Esophagus muscularis mucosa (tissue), 4 donors: ENCODE measurements at regions not wholly inside any gene's neighbourhood (a gene's known extent, or its start where the extent isn't known, plus 50 kb on each side); places are given as distances from the start of the nearest gene placed in this dataset.

Experiments
- DNase-seq: peaks from one replicate; pipeline ENCODE4 v3.0.0-alpha.2; 2017; ENCODE audit errors: extremely low spot score
- H3K27ac ChIP-seq, 4 donors: fragments of 200-600 bp; sonication (generic); replicated peaks in 1 of 4; 1 replicate in 3 of 4; 2 replicates in 1 of 4; pipeline ENCODE4 v1.5.1; 2016 to 2019; ENCODE audit warnings: mild to moderate bottlenecking in 1 of 4
- H3K27me3 ChIP-seq, 4 donors: fragments of 200-600 bp; sonication (generic); one replicate each; pipeline versions ENCODE4 v1.5.1 to v1.6.0; 2016 to 2019
- H3K36me3 ChIP-seq, 4 donors: fragments of 200-600 bp; sonication (generic); one replicate each; pipeline ENCODE4 v1.5.1; 2016 to 2019
- H3K4me1 ChIP-seq, 4 donors: fragments of 200-600 bp; sonication (generic); one replicate each; pipeline ENCODE4 v1.5.1; 2016 to 2019
- H3K4me3 ChIP-seq, 4 donors: fragments of 200-600 bp; sonication (generic); 1 replicate in 2 of 4; 2 replicates in 2 of 4; pipeline ENCODE4 v1.5.1; 2016 to 2019; ENCODE audit warnings: mild to moderate bottlenecking in 4 of 4, moderate library complexity in 1 of 4
- H3K9me3 ChIP-seq, 4 donors: fragments of 200-600 bp; sonication (generic); 1 replicate in 3 of 4; 2 replicates in 1 of 4; pipeline ENCODE4 v1.5.1; 2016 to 2019
- CTCF ChIP-seq, 3 experiments: fragments of 200-600 bp in 2 of 3; fragments of 450-650 bp in 1 of 3; sonication (generic) in 2 of 3; IDR thresholded peaks; one replicate each; pipeline ENCODE4 v1.5.1; 2017 to 2019; ENCODE audit warnings: antibody characterized with exemption in 3 of 3, mild to moderate bottlenecking in 2 of 3, moderate library complexity in 1 of 3
- EP300 ChIP-seq: sonication (generic); formaldehyde crosslinking; IDR thresholded peaks from one replicate; pipeline ENCODE4 v1.6.1; 2017; ENCODE audit warnings: antibody characterized with exemption
- POLR2A ChIP-seq: fragments of 450-650 bp; IDR thresholded peaks from one replicate; pipeline ENCODE4 v1.6.1; 2017; ENCODE audit warnings: antibody characterized with exemption, moderate library complexity, mild to moderate bottlenecking, low read depth
- POLR2AphosphoS5 ChIP-seq, 2 donors: sonication (generic); formaldehyde crosslinking; IDR thresholded peaks; one replicate each; pipeline ENCODE4 v1.6.1; 2017; ENCODE audit warnings: antibody characterized with exemption in 2 of 2
- WGBS: methylation state at CpG from one replicate; pipeline ENCODE4 v1.1.5; 2018; 5-methylcytosine and 5-hydroxymethylcytosine counted together
- intact Hi-C: fragments of 100-400 bp; cut with DNase I; formaldehyde crosslinking; loops from one replicate; pipeline ENCODE4 v1.15.1; 2023

- TF ChIP-seq POLR2A (no peak), CTCF (IDR thresholded peaks at IDR 0.05) (no peak), EP300 (no peak), POLR2AphosphoS5 (IDR thresholded peaks at IDR 0.05) (no peak)
- no peak for DNase-seq
- H3K9me3 ChIP-seq, result no peaks in the 10 kb centered on the region
- 36% methylated on average over 1 of the region's 1 CpG for WGBS
- no peak overlapping the region for H3K27ac ChIP-seq
- intact Hi-C loops, result no loop called here
- no peaks in the 10 kb centered on the region for H3K4me1 ChIP-seq
- H3K36me3 ChIP-seq, result no peaks in the 10 kb centered on the region
- H3K27me3 ChIP-seq, result no peaks in the 10 kb centered on the region
- H3K4me3 ChIP-seq, result no peak overlapping the region
Measured at GRCh38 chr6:78489874-78490273, 377.5 kb upstream of the IRAK1BP1 start.

DNA sequence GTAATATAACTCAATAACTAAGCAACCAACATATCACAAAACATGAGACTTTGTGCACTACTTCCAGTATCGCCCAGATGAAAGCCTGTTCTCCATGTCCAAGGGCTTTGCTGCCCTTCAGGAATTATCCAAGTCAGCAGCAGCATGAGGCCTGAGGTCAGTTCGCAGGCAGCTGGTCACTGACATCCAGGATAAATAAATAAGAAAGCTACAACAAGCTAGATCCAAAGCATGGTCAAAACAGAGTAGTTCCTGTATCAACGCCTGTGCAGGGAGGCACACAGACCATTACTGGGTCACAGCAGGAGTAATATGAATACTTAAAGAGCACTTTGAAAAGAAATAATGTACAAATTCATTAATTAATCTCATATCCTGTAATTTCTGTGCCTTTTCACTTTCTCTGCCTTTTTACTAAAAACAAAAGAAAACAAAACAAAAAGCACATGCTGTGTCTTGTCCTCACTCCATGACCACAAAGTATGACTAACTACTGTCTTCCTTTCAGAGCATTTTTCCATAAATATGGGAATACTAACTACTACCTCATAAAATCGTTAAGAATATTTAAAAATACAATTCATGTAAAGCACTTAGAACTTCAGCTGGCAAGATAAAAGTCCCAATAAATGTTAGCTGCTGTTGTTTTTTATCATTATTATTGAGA, 374.9 kb upstream of the IRAK1BP1 start:
- Histone ChIP-seq H3K9me3 (no peaks in the 10 kb centered on the region), H3K4me3 (no peak overlapping the region), H3K27me3 (no peaks in the 10 kb centered on the region), H3K36me3 (no peaks in the 10 kb centered on the region), H3K27ac (no peak overlapping the region), H3K4me1 (no peaks in the 10 kb centered on the region)
- 39% methylated on average over 4 of the region's 4 CpGs for WGBS
- no peak for DNase-seq
- no peak for TF ChIP-seq POLR2AphosphoS5 (IDR thresholded peaks at IDR 0.05)
- no peak for TF ChIP-seq CTCF (IDR thresholded peaks at IDR 0.05)
- TF ChIP-seq POLR2A, result no peak
- TF ChIP-seq EP300, result no peak
- intact Hi-C loops, result no loop called here

GRCh38 chr6:78500299-78501089, 366.9 kb upstream of the IRAK1BP1 start:
- Histone ChIP-seq H3K27ac (no peak overlapping the region), H3K36me3 (no peaks in the 10 kb centered on the region), H3K4me3 (no peak overlapping the region), H3K9me3 (no peaks in the 10 kb centered on the region), H3K27me3 (no peaks in the 10 kb centered on the region), H3K4me1 (no peaks in the 10 kb centered on the region)
- intact Hi-C loops, result no loop called here
- no peak for DNase-seq
- TF ChIP-seq CTCF (IDR thresholded peaks at IDR 0.05) (no peak), POLR2A (no peak), POLR2AphosphoS5 (IDR thresholded peaks at IDR 0.05) (no peak), EP300 (no peak)
- 72% methylated on average over 3 of the region's 3 CpGs for whole genome bisulfite sequencing

DNA sequence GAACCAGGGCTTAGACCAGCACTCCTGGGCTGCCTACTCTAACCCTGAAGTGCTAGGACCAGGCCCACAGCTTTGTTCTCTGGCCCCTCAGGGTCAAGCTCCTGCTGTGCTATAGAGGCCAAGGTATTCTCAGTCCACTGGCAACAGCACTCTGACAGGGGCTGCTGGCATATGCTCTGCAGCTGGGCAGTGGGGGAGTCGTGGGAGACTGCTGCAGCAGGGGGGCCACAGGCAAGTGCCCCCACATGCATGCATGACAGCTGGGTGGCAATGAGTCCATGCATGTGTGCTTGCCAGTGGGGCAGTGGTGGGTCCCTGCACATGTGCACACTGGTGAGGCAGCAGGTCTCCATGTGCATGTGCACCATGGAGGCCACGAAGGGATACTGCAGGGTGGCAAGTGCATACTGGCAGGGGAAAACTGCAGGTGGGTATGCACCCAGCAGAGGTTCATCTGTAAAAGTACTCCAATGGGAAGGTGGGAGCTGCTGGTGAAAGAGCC, 364.9 kb upstream of the IRAK1BP1 start:
- no peaks in the 10 kb centered on the region for H3K9me3 ChIP-seq
- no peaks in the 10 kb centered on the region for H3K27me3 ChIP-seq
- no peak for TF ChIP-seq CTCF (IDR thresholded peaks at IDR 0.05)
- no peak for TF ChIP-seq POLR2A
- no peak for TF ChIP-seq POLR2AphosphoS5 (IDR thresholded peaks at IDR 0.05)
- TF ChIP-seq EP300, result no peak
- no peak overlapping the region for H3K27ac ChIP-seq
- no peak for DNase-seq
- 90% methylated on average over 2 of the region's 2 CpGs for WGBS
- no peaks in the 10 kb centered on the region for H3K4me1 ChIP-seq
- intact Hi-C loops, result no loop called here
- no peaks in the 10 kb centered on the region for H3K36me3 ChIP-seq
- H3K4me3 ChIP-seq, result no peak overlapping the region
